HG02588 (cell line): ENCODE measurements at regions not wholly inside any gene's neighbourhood (a gene's known extent, or its start where the extent isn't known, plus 50 kb on each side); places are given as distances from the start of the nearest gene placed in this dataset.
"Not testable (repeated sequence)": the region's sequence is repeated elsewhere in the genome, so short reads cannot be mapped to it uniquely, and the experiment has no call there.

Experiments used
- ATAC-seq: cut with Tn5 transposase; IDR thresholded peaks from one replicate; pipeline ENCODE4 v1.9.1; 2021; ENCODE audit warnings: mild to moderate bottlenecking, moderate library complexity; ENCODE audit not compliant: unreplicated experiment

GRCh38 chr3:146780251-146780650 lies 175.1 kb upstream of the PLSCR5 start:
- no peak for ATAC-seq

GRCh38 chr3:146777941-146778340 lies 172.8 kb upstream of the PLSCR5 start:
- ATAC-seq, result no peak

GRCh38 chr3:146772211-146772743 lies 167.1 kb upstream of the PLSCR5 start:
- no peak for ATAC-seq

GRCh38 chr3:146770881-146771280 lies 165.7 kb upstream of the PLSCR5 start:
- ATAC-seq, result no peak

- no peak for ATAC-seq
Measured at GRCh38 chr3:146770301-146770700, 165.2 kb upstream of the PLSCR5 start.

GRCh38 chr3:146757759-146758158 lies 152.6 kb upstream of the PLSCR5 start:
- no peak for ATAC-seq

GRCh38 chr3:146750196-146750595 lies 145.1 kb upstream of the PLSCR5 start:
- ATAC-seq, result no peak

GRCh38 chr3:146747928-146748327 lies 142.8 kb upstream of the PLSCR5 start:
- ATAC-seq, result no peak

GRCh38 chr3:146747051-146747450 lies 141.9 kb upstream of the PLSCR5 start:
- ATAC-seq, result no peak

- no peak for ATAC-seq
Measured at GRCh38 chr3:146746190-146746589, 141.0 kb upstream of the PLSCR5 start.

GRCh38 chr3:146739203-146739671 lies 134.1 kb upstream of the PLSCR5 start:
- no peak for ATAC-seq

- ATAC-seq, result no peak
Measured at GRCh38 chr3:146732325-146732724, 127.2 kb upstream of the PLSCR5 start.

GRCh38 chr3:146715170-146715569 lies 110.0 kb upstream of the PLSCR5 start:
- no peak for ATAC-seq

GRCh38 chr3:146712806-146713205 lies 107.7 kb upstream of the PLSCR5 start:
- no peak for ATAC-seq

GRCh38 chr3:146709969-146710368 lies 104.8 kb upstream of the PLSCR5 start:
- ATAC-seq, result no peak

GRCh38 chr3:146705225-146705624 lies 100.1 kb upstream of the PLSCR5 start:
- no peak for ATAC-seq

- ATAC-seq, result no peak
Measured at GRCh38 chr3:146702237-146702636, 97.1 kb upstream of the PLSCR5 start.

- no peak for ATAC-seq
Measured at GRCh38 chr3:146701246-146701645, 96.1 kb upstream of the PLSCR5 start.

GRCh38 chr3:146700025-146700424 lies 94.9 kb upstream of the PLSCR5 start:
- ATAC-seq, result not testable (repeated sequence)

GRCh38 chr3:146692254-146692653 lies 87.1 kb upstream of the PLSCR5 start:
- ATAC-seq, result no peak

- ATAC-seq, result no peak
Measured at GRCh38 chr3:146685050-146685814, 80.1 kb upstream of the PLSCR5 start.

- no peak for ATAC-seq
Measured at GRCh38 chr3:146682171-146682570, 77.0 kb upstream of the PLSCR5 start.

- ATAC-seq, result no peak
Measured at GRCh38 chr3:146680617-146681016, 75.5 kb upstream of the PLSCR5 start.
